ENCODE measurements at regions not wholly inside any gene's neighbourhood (a gene's known extent, or its start where the extent isn't known, plus 50 kb on each side); places are given as distances from the start of the nearest gene placed in this dataset.

DNA sequence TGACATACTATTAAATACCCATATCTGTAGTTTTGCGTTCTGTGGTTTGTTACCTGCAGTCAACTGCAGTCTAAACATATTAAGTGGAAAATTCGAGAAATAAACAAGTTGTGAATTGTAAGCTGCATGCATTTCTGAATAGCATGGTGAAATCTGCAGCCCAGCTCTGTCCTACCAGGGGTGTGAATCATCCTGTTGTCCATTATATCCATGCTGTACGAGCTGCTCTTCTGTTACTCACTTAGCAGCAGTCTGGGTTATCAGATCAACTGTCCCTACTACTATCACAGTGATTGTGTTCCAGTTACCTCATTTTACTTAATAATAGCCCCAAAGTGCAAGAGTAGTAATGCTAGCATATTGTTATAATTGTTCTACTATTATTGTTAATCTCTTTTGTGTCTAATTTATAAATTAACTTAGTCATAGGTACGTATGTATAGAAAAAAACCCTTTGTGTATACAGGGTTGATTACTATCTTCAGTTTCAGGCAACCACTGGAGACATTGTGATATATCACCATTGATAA lies 173.7 kb upstream of the FAT4 start:
- no peaks in the 10 kb centered on the region for H3K4me1 Mint-ChIP-seq
- intact Hi-C loops (cut with micrococcal nuclease) = no loop called here
- H3K36me3 Mint-ChIP-seq = no peaks in the 10 kb centered on the region
- no peaks in the 10 kb centered on the region for H3K9me3 ChIP-seq (ENCODE audit: control insufficient read depth in 1 of 2, low read length in 2 of 2)
- peaks cover 0 to 5% (median under 1%) of the 10 kb centered on the region in 8 donors for H3K9me3 Mint-ChIP-seq
- H3K4me3 ChIP-seq (ENCODE audit: low read length in 2 of 2) = no peak overlapping the region
- H3K27ac ChIP-seq (ENCODE audit: low read depth, low read length) = no peak overlapping the region
- no peak overlapping the region for H3K4me3 Mint-ChIP-seq
- no peaks in the 10 kb centered on the region for H3K4me1 ChIP-seq (ENCODE audit: insufficient read depth, low read length)
- H3K27me3 Mint-ChIP-seq = no peaks in the 10 kb centered on the region
- no peaks in the 10 kb centered on the region for H3K27me3 ChIP-seq (ENCODE audit: insufficient read depth, low read length)
- POLR2A ChIA-PET (ENCODE audit: partially characterized antibody) = no interaction called here
- H3K27ac Mint-ChIP-seq = no peak overlapping the region
- DNase-seq = no peak
- CTCF ChIA-PET (ENCODE audit: partially characterized antibody) = no interaction called here
- H3K36me3 ChIP-seq (ENCODE audit: insufficient read depth, low read length) = no peaks in the 10 kb centered on the region

DNA sequence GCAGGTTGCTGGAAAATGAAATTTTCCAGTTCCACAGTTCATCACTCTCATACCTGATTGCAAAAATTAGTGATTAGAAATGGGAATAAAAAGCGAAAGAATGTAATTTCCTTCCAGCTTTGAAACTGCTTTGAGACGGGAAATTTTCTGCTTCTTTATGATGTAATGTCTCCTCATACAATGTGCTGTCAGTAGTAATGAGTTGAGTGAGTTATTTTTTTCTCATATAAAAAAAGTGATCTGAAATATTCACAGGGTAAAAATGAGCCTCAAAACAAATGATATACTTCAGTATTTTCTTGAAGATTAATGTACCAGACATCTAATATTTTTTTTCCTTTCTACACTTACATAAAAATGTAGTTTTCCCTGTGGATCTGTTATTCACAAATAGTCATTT lies 179.1 kb upstream of the FAT4 start:
- no peaks in the 10 kb centered on the region for H3K4me1 Mint-ChIP-seq
- Histone ChIP-seq H3K36me3 (ENCODE audit: insufficient read depth, low read length) (no peaks in the 10 kb centered on the region), H3K4me3 (ENCODE audit: low read length in 2 of 2) (no peak overlapping the region), H3K9me3 (ENCODE audit: control insufficient read depth in 1 of 2, low read length in 2 of 2) (no peaks in the 10 kb centered on the region), H3K27ac (ENCODE audit: low read depth, low read length) (no peak overlapping the region), H3K27me3 (ENCODE audit: insufficient read depth, low read length) (no peaks in the 10 kb centered on the region), H3K4me1 (ENCODE audit: insufficient read depth, low read length) (no peaks in the 10 kb centered on the region)
- intact Hi-C loops (cut with micrococcal nuclease) = no loop called here
- H3K4me3 Mint-ChIP-seq = no peak overlapping the region
- DNase-seq = no peak
- peaks cover 0 to 8% (median 2%) of the 10 kb centered on the region in 8 donors for H3K9me3 Mint-ChIP-seq
- no peaks in the 10 kb centered on the region for H3K27me3 Mint-ChIP-seq
- no peak overlapping the region for H3K27ac Mint-ChIP-seq
- no peaks in the 10 kb centered on the region for H3K36me3 Mint-ChIP-seq
- ChIA-PET POLR2A (ENCODE audit: partially characterized antibody) (no interaction called here), CTCF (ENCODE audit: partially characterized antibody) (no interaction called here)

DNA sequence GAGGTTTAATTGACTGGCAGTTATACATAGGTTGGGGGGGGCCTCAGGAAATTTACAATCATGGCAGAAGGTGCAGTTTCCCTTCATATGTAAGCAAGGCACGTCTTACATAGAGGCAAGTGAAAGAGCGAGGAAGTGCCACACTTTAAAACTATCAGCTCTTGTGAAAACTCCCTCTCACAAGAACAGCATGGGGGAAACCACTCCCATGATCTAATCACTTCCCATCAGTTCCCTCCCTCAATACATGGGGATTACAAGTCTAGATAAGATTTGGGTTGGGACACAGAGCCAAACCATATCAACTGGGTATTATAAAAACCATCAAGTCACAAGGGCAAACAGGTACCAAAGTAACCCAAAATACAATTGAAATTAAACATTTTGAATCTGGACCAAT lies 182.0 kb upstream of the FAT4 start:
- no peak overlapping the region for H3K4me3 Mint-ChIP-seq
- H3K27me3 Mint-ChIP-seq = no peaks in the 10 kb centered on the region

GRCh38 chr4:125131891-125132680 lies 182.7 kb upstream of the FAT4 start:
- no peaks in the 10 kb centered on the region for H3K4me1 Mint-ChIP-seq
- peaks cover 0 to 8% (median 3%) of the 10 kb centered on the region in 8 donors for H3K9me3 Mint-ChIP-seq
- Histone ChIP-seq H3K27me3 (ENCODE audit: insufficient read depth, low read length) (no peaks in the 10 kb centered on the region), H3K9me3 (ENCODE audit: control insufficient read depth in 1 of 2, low read length in 2 of 2) (no peaks in the 10 kb centered on the region), H3K4me1 (ENCODE audit: insufficient read depth, low read length) (no peaks in the 10 kb centered on the region), H3K36me3 (ENCODE audit: insufficient read depth, low read length) (no peaks in the 10 kb centered on the region), H3K27ac (ENCODE audit: low read depth, low read length) (no peak overlapping the region), H3K4me3 (ENCODE audit: low read length in 2 of 2) (no peak overlapping the region)
- no peak overlapping the region for H3K4me3 Mint-ChIP-seq
- DNase-seq = no peak
- H3K27ac Mint-ChIP-seq = no peak overlapping the region
- ChIA-PET POLR2A (ENCODE audit: partially characterized antibody) (no interaction called here), CTCF (ENCODE audit: partially characterized antibody) (no interaction called here)
- no peaks in the 10 kb centered on the region for H3K36me3 Mint-ChIP-seq
- intact Hi-C loops (cut with micrococcal nuclease) = no loop called here
- no peaks in the 10 kb centered on the region for H3K27me3 Mint-ChIP-seq

More for the DNA sequence above, 182.0 kb upstream of the FAT4 start:
- no peak overlapping the region for H3K27ac Mint-ChIP-seq
- no peak overlapping the region for H3K4me3 ChIP-seq (ENCODE audit: low read length in 2 of 2)
- ChIA-PET POLR2A (ENCODE audit: partially characterized antibody) (no interaction called here), CTCF (ENCODE audit: partially characterized antibody) (no interaction called here)
- no peaks in the 10 kb centered on the region for H3K27me3 ChIP-seq (ENCODE audit: insufficient read depth, low read length)
- no peak overlapping the region for H3K27ac ChIP-seq (ENCODE audit: low read depth, low read length)
- DNase-seq = no peak
- H3K9me3 ChIP-seq (ENCODE audit: control insufficient read depth in 1 of 2, low read length in 2 of 2) = no peaks in the 10 kb centered on the region
- H3K4me1 ChIP-seq (ENCODE audit: insufficient read depth, low read length) = no peaks in the 10 kb centered on the region
- H3K4me1 Mint-ChIP-seq = no peaks in the 10 kb centered on the region
- no peaks in the 10 kb centered on the region for H3K36me3 ChIP-seq (ENCODE audit: insufficient read depth, low read length)
- no peaks in the 10 kb centered on the region for H3K36me3 Mint-ChIP-seq
- peaks cover 0 to 8% (median 3%) of the 10 kb centered on the region in 8 donors for H3K9me3 Mint-ChIP-seq
- intact Hi-C loops (cut with micrococcal nuclease) = no loop called here

DNA sequence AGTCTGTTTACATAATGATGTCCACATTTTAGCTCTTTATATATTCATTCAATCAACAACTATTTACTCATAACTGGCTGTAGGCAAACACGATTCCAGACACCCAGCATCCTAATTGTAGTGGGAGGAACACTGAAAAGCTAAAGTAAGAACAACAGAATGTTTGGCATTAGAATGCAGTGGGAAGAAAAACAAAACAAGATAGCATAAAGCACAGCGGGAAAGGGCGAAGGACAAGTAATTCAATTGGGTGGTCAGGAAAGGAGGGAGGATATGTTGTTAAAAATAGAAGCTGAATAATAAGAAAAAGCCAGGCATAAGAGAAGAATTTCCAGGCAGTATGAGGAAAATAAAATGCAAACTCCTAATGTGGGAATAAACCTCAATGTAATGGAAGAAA lies 189.5 kb upstream of the FAT4 start:
- Histone ChIP-seq H3K36me3 (ENCODE audit: insufficient read depth, low read length) (no peaks in the 10 kb centered on the region), H3K4me1 (ENCODE audit: insufficient read depth, low read length) (no peaks in the 10 kb centered on the region), H3K9me3 (ENCODE audit: control insufficient read depth in 1 of 2, low read length in 2 of 2) (no peaks in the 10 kb centered on the region), H3K4me3 (ENCODE audit: low read length in 2 of 2) (no peak overlapping the region), H3K27me3 (ENCODE audit: insufficient read depth, low read length) (no peaks in the 10 kb centered on the region), H3K27ac (ENCODE audit: low read depth, low read length) (no peak overlapping the region)
- H3K36me3 Mint-ChIP-seq = no peaks in the 10 kb centered on the region
- DNase-seq = no peak
- peaks cover 0 to 13% (median 1%) of the 10 kb centered on the region in 8 donors for H3K9me3 Mint-ChIP-seq
- no peaks in the 10 kb centered on the region for H3K4me1 Mint-ChIP-seq
- ChIA-PET POLR2A (ENCODE audit: partially characterized antibody) (no interaction called here), CTCF (ENCODE audit: partially characterized antibody) (no interaction called here)
- no peak overlapping the region for H3K27ac Mint-ChIP-seq
- H3K4me3 Mint-ChIP-seq = no peak overlapping the region
- H3K27me3 Mint-ChIP-seq = no peaks in the 10 kb centered on the region
- intact Hi-C loops (cut with micrococcal nuclease) = no loop called here

- no peaks in the 10 kb centered on the region for H3K27me3 Mint-ChIP-seq
- no peaks in the 10 kb centered on the region for H3K4me1 ChIP-seq (ENCODE audit: insufficient read depth, low read length)
- no peaks in the 10 kb centered on the region for H3K27me3 ChIP-seq (ENCODE audit: insufficient read depth, low read length)
- H3K36me3 ChIP-seq (ENCODE audit: insufficient read depth, low read length) = no peaks in the 10 kb centered on the region
- H3K36me3 Mint-ChIP-seq = no peaks in the 10 kb centered on the region
- ChIA-PET CTCF (ENCODE audit: partially characterized antibody) (no interaction called here), POLR2A (ENCODE audit: partially characterized antibody) (no interaction called here)
- no peak for DNase-seq
- no peak overlapping the region for H3K4me3 ChIP-seq (ENCODE audit: low read length in 2 of 2)
- H3K4me3 Mint-ChIP-seq = no peak overlapping the region
- no peak overlapping the region for H3K27ac Mint-ChIP-seq
- no peaks in the 10 kb centered on the region for H3K4me1 Mint-ChIP-seq
- no peaks in the 10 kb centered on the region for H3K9me3 ChIP-seq (ENCODE audit: control insufficient read depth in 1 of 2, low read length in 2 of 2)
- H3K9me3 Mint-ChIP-seq = peaks cover 0 to 8% (median under 1%) of the 10 kb centered on the region in 8 donors
- intact Hi-C loops (cut with micrococcal nuclease) = no loop called here
- no peak overlapping the region for H3K27ac ChIP-seq (ENCODE audit: low read depth, low read length)
These were observed 191.1 kb upstream of the FAT4 start for GRCh38 chr4:125123570-125124109.

- intact Hi-C loops (cut with micrococcal nuclease) = no loop called here
- H3K9me3 ChIP-seq (ENCODE audit: control insufficient read depth in 1 of 2, low read length in 2 of 2) = no peaks in the 10 kb centered on the region
- H3K4me3 Mint-ChIP-seq = no peak overlapping the region
- H3K4me1 ChIP-seq (ENCODE audit: insufficient read depth, low read length) = no peaks in the 10 kb centered on the region
- ChIA-PET POLR2A (ENCODE audit: partially characterized antibody) (no interaction called here), CTCF (ENCODE audit: partially characterized antibody) (no interaction called here)
- no peaks in the 10 kb centered on the region for H3K27me3 ChIP-seq (ENCODE audit: insufficient read depth, low read length)
- H3K4me3 ChIP-seq (ENCODE audit: low read length in 2 of 2) = no peak overlapping the region
- peaks cover 0 to 6% (median 0%) of the 10 kb centered on the region in 8 donors for H3K9me3 Mint-ChIP-seq
- no peaks in the 10 kb centered on the region for H3K4me1 Mint-ChIP-seq
- no peak for DNase-seq
- no peaks in the 10 kb centered on the region for H3K36me3 Mint-ChIP-seq
- no peaks in the 10 kb centered on the region for H3K27me3 Mint-ChIP-seq
- no peaks in the 10 kb centered on the region for H3K36me3 ChIP-seq (ENCODE audit: insufficient read depth, low read length)
- H3K27ac ChIP-seq (ENCODE audit: low read depth, low read length) = no peak overlapping the region
- no peak overlapping the region for H3K27ac Mint-ChIP-seq
These were observed 193.2 kb upstream of the FAT4 start for GRCh38 chr4:125121581-125121980.
